ENCODE measurements at regions not wholly inside any gene's neighbourhood (a gene's known extent, or its start where the extent isn't known, plus 50 kb on each side); places are given as distances from the start of the nearest gene placed in this dataset.
"Not testable (repeated sequence)": the region's sequence is repeated elsewhere in the genome, so short reads cannot be mapped to it uniquely, and the experiment has no call there.

- no peak for DNase-seq (ENCODE audit: low read depth)
Observed at GRCh38 chr16:48999508-48999907, 282.1 kb downstream of the CBLN1 start.

GRCh38 chr16:48999044-48999443, 282.6 kb downstream of the CBLN1 start:
- DNase-seq (ENCODE audit: low read depth): peak; percentile 41

DNA sequence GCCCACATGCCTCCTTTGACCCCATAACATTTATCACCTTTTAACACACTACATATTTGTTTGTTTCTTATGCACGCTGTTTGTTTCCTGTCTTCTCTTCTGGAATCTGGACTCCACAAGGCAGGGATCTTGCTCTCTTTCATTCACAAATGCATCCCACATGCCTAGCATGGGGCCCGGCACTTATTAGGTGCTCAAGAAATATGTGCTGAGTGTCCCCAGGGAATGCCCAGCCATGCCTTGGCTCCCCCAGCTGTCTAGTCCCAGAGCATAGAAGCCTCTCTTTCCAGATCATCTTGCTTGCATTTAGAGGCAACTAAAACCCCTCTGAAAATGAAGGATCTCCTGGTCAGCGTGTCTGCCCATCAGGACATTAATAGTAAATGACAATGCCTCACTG, 283.7 kb downstream of the CBLN1 start:
- no peak for DNase-seq (ENCODE audit: low read depth)

- DNase-seq (ENCODE audit: low read depth): no peak
Observed at GRCh38 chr16:48997081-48997615, 284.5 kb downstream of the CBLN1 start.

GRCh38 chr16:48978501-48978900, 303.1 kb downstream of the CBLN1 start:
- DNase-seq (ENCODE audit: low read depth): peak; percentile 26

- DNase-seq (ENCODE audit: low read depth): no peak
Observed at GRCh38 chr16:48972236-48972635, 309.4 kb downstream of the CBLN1 start.

- DNase-seq (ENCODE audit: low read depth): peak; percentile 86
Observed at GRCh38 chr16:48971571-48972077, 310.0 kb downstream of the CBLN1 start.

- no peak for DNase-seq (ENCODE audit: low read depth)
Observed at GRCh38 chr16:48970216-48970615, 311.4 kb downstream of the CBLN1 start.

GRCh38 chr16:48969611-48970010, 312.0 kb downstream of the CBLN1 start:
- DNase-seq (ENCODE audit: low read depth): no peak

GRCh38 chr16:48965386-48965785, 316.3 kb downstream of the CBLN1 start:
- DNase-seq (ENCODE audit: low read depth): peak; percentile 88

GRCh38 chr16:48963901-48964615, 317.6 kb downstream of the CBLN1 start:
- peak; percentile 99 for DNase-seq (ENCODE audit: low read depth)

- DNase-seq (ENCODE audit: low read depth): peak; percentile 95
Observed at GRCh38 chr16:48963306-48963705, 318.3 kb downstream of the CBLN1 start.

DNA sequence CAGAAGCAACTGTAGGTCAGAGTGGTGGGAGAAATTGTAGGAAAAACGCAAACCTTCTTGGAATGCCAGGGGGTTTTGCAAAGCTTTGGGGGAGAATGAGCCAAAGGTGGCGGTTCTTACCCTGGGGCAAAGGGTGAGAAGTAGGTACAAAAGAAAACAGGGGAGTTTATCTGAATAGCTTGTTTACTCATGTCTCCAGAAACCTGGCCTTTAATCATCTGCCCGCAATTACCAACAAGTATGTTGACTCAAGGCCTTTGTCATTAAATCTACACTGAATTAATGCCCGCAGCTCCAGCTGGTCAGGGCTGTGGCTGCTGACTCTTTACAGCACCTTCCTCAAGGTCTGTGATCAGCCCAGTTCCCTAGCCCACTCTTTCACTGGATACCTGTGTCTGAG, 320.1 kb downstream of the CBLN1 start:
- DNase-seq (ENCODE audit: low read depth): peak; percentile 95

- no peak for DNase-seq (ENCODE audit: low read depth)
Observed at GRCh38 chr16:48960830-48961229, 320.8 kb downstream of the CBLN1 start.

DNA sequence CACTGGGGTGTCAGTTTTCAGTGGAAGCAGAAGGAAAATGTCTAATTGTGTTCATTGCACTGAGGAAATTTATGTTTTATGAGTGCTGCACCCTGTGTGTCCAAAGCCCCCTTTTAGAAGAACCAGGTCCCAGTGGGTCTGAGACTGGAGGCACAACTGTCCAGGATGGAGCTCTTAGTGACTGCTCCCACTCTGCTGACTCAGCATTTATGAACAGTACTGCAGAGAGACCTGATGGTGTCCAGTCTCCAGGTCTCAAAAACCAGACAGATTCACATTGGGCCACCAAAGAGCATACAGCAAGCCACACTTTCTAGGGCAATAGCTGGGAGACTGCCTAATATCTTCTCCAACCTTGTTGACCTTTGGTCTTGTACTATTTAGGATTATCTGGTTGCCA, 321.9 kb downstream of the CBLN1 start:
- DNase-seq (ENCODE audit: low read depth): no peak

GRCh38 chr16:48959204-48959603, 322.4 kb downstream of the CBLN1 start:
- peak; percentile 87 for DNase-seq (ENCODE audit: low read depth)

DNA sequence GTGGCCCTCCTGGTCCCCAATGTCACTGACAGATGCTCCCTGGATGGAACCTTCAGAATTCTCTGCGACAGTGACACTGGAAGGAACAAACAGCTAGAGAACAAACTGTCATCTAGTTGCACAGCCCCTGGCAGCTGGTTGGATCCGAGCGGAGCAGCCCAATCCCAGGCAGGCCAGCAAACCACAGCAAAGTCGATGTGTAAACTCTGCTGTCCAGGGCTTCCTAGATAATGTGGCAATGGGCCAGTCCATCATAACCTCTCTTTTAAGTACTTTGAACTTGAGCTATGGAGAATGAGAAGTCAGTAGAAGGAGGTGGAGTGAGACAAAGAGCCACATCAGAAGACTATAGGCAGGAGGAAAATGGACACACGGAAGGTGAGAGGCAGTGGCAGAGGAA, 323.0 kb downstream of the CBLN1 start:
- peak; percentile 89 for DNase-seq (ENCODE audit: low read depth)

DNA sequence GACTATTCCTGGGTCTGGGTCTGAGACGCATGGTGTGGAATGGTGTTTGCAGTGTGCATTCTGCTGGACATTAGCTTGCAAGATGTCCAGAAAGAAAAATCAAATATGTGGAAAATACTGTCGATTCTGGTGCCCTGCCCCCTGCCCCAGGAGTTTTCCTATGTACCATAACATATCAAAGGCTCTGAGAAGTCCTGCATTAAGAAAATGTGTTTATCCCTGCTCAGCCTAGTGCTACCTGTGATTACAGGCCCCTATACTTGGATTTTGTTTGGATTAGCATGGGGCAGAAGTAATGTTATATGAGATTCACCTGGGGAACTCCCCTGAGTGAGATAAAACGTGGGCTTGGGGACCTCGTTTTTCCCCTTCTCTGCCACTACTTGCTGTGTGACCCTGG, 325.0 kb downstream of the CBLN1 start:
- no peak for DNase-seq (ENCODE audit: low read depth)

DNA sequence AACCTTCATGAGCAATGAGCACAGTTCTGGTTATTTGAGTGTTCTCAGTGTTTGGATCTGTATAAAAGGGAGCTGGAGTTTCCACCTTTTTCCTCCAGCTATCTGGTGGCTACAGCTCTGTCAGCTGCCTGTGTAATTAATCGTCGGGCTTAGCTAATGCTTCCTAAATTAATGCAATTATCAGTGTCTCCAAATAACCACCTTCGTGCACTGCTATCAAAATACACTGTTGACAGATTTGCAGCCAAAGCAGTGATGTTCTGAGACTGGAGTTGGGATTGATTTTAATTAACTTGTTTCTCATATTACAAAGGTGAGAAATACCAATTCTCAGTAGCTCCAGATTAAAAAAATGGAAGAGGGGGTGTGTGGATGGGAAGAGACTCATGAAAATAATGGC, 325.8 kb downstream of the CBLN1 start:
- DNase-seq (ENCODE audit: low read depth): no peak

- not testable (repeated sequence) for DNase-seq (ENCODE audit: low read depth)
Observed at GRCh38 chr16:48951621-48952125, 330.0 kb downstream of the CBLN1 start.

DNA sequence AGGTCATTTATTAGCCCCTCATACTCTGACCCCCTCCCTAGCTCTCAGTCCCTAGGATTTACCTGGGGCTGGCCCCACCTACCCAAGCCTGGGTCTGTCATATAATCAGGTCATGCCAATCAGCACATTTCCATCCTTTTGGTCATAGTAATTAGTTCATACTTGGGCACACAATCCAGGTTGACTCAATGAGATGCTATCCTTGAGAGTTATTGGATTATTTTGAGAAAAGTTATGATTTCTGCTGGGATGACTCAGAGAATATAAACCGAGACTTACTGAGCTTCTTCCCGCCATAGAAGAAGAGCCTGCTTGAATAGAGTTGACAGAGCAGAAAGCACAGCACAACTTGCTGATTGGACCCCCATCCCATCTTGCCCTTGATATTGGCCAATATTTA, 331.5 kb downstream of the CBLN1 start:
- peak; percentile 64 for DNase-seq (ENCODE audit: low read depth)

- DNase-seq (ENCODE audit: low read depth): peak; percentile 87
Observed at GRCh38 chr16:48949636-48950035, 332.0 kb downstream of the CBLN1 start.

- DNase-seq (ENCODE audit: low read depth): peak; percentile 65
Observed at GRCh38 chr16:48948911-48949310, 332.7 kb downstream of the CBLN1 start.

- DNase-seq (ENCODE audit: low read depth): peak; percentile 43
Observed at GRCh38 chr16:48947371-48947713, 334.3 kb downstream of the CBLN1 start.
